ENCODE measurements at regions not wholly inside any gene's neighbourhood (a gene's known extent, or its start where the extent isn't known, plus 50 kb on each side); places are given as distances from the start of the nearest gene placed in this dataset.
A peak's percentile ranks its signal among the peaks of the same experiment; 100 is the strongest.
"Not testable (repeated sequence)": the region's sequence is repeated elsewhere in the genome, so short reads cannot be mapped to it uniquely, and the experiment has no call there.

DNA sequence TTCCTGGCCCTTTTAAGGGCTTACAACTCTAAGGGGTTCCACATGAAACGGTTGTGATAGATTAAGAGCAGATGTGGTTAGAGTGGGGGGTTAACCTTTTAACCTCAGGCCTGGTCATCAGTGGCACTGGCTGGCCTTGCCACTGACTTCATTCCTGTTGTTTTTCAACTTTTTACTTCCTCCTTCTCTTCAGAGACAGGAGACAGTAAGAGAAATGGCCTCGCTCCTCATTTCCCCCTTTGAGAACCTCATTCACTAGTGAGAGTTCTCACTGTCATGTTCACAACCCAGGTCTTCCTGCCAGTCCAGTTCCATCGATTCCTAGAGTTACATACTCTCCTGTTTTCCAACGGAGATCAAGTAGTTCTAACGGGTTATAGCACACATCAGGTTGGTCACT is 101.6 kb upstream of the SLC1A4 start:
- CTCF ChIA-PET = no interaction called here
- POLR2A ChIA-PET = no interaction called here

DNA sequence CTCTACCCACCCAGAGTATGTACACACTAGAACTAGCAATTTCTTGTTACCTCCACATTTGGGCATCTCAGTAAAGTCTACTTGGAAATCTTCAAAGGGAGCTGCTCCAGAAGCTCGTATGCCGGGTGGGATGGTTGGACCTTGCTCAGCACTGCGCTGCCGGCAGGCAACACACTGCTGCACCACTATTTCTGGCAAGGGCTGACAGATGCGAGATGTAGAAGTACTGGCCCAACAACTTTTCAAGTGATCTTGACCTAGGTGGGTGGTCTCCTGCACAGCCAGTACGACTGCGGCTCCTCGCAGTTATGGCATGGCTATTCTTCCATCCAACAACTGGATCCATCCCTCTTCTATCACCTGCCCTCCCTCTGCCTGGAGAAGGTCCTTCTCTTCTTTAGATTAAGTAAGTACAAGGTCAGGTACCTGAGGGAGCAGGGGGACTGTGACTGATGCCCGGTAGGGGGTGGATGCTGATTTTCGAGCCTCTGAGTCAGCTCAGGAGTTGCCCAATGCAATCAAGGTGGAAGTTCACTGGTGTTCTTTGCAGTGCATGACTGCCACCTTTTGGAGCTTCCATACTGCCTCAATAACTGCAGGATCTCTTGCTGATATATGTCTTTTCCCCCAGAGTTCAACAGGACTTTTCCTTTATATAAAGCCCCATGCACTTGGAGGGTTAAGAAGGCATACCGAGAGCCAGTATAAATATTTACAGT is 100.4 kb upstream of the SLC1A4 start:
- Histone ChIP-seq H3K4me3 (ENCODE audit: low read length) (no peak overlapping the region), H3K4me1 (ENCODE audit: control insufficient read depth in 2 of 2, insufficient read depth in 2 of 2, low read length in 2 of 2) (no peaks in the 10 kb centered on the region), H3K36me3 (ENCODE audit: control insufficient read depth in 2 of 3, insufficient read depth in 3 of 3, low read length in 3 of 3) (no peaks in the 10 kb centered on the region), H3K9me3 (ENCODE audit: control insufficient read depth in 2 of 3, low read length in 3 of 3) (no peaks in the 10 kb centered on the region), H3K27me3 (ENCODE audit: control insufficient read depth in 2 of 2, insufficient read depth in 2 of 2, low read length in 2 of 2) (no peaks in the 10 kb centered on the region), H3K27ac (ENCODE audit: low read depth, low read length) (no peak overlapping the region)
- intact Hi-C loops (cut with micrococcal nuclease) = no loop called here
- no peaks in the 10 kb centered on the region for H3K4me1 Mint-ChIP-seq
- H3K9me3 Mint-ChIP-seq = peaks cover 0 to 9% (median 0%) of the 10 kb centered on the region in 11 donors
- peaks cover 0 to 7% (median 2%) of the 10 kb centered on the region in 5 donors for H3K36me3 Mint-ChIP-seq
- ATAC-seq (no peak), DNase-seq (no peak)
- H3K27me3 Mint-ChIP-seq = peaks cover 6 to 18% (median 11%) of the 10 kb centered on the region in 5 donors
- ChIA-PET POLR2A (no interaction called here), CTCF (no interaction called here)
- H3K4me3 Mint-ChIP-seq = no peak overlapping the region
- H3K27ac Mint-ChIP-seq = no peak overlapping the region

More for the DNA sequence above, 101.6 kb upstream of the SLC1A4 start:
- DNase-seq = no peak
- peaks cover 0 to 9% (median 0%) of the 10 kb centered on the region in 11 donors for H3K9me3 Mint-ChIP-seq
- no peaks in the 10 kb centered on the region for H3K4me1 Mint-ChIP-seq
- peaks cover 6 to 14% (median 6%) of the 10 kb centered on the region in 5 donors for H3K27me3 Mint-ChIP-seq
- intact Hi-C loops (cut with micrococcal nuclease) = no loop called here
- H3K9me3 ChIP-seq (ENCODE audit: control insufficient read depth in 2 of 3, low read length in 3 of 3) = no peaks in the 10 kb centered on the region
- no peak for ATAC-seq
- no peak overlapping the region for H3K4me3 ChIP-seq (ENCODE audit: low read length)
- H3K27ac Mint-ChIP-seq = no peak overlapping the region
- peaks cover 0 to 7% (median 2%) of the 10 kb centered on the region in 5 donors for H3K36me3 Mint-ChIP-seq
- no peak overlapping the region for H3K4me3 Mint-ChIP-seq
- no peaks in the 10 kb centered on the region for H3K36me3 ChIP-seq (ENCODE audit: control insufficient read depth in 2 of 3, insufficient read depth in 3 of 3, low read length in 3 of 3)
- H3K27ac ChIP-seq (ENCODE audit: low read depth, low read length) = no peak overlapping the region
- no peaks in the 10 kb centered on the region for H3K4me1 ChIP-seq (ENCODE audit: control insufficient read depth in 2 of 2, insufficient read depth in 2 of 2, low read length in 2 of 2)
- no peaks in the 10 kb centered on the region for H3K27me3 ChIP-seq (ENCODE audit: control insufficient read depth in 2 of 2, insufficient read depth in 2 of 2, low read length in 2 of 2)

DNA sequence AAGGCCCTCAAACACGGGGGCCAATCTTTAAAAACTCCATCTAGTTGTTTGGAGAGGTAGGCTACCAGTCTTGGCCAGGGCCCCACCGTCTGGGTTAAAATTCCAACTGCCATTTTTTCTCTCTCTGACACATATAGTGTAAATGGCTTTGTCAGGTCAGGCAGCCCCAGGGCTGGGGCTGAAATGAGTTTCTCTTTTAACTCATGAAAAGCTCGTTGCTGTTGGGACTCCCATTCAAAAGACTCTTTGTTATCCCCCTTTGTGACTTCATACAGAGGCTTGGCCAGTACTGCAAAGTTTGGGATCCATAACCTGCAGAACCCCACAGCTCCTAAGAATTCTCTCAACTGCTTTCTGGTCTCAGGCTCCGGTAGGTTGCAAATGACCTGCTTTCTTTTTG is 99.4 kb upstream of the SLC1A4 start:
- Histone ChIP-seq H3K4me1 (ENCODE audit: control insufficient read depth in 2 of 2, insufficient read depth in 2 of 2, low read length in 2 of 2) (no peaks in the 10 kb centered on the region), H3K9me3 (ENCODE audit: control insufficient read depth in 2 of 3, low read length in 3 of 3) (no peaks in the 10 kb centered on the region), H3K27me3 (ENCODE audit: control insufficient read depth in 2 of 2, insufficient read depth in 2 of 2, low read length in 2 of 2) (no peaks in the 10 kb centered on the region), H3K36me3 (ENCODE audit: control insufficient read depth in 2 of 3, insufficient read depth in 3 of 3, low read length in 3 of 3) (no peaks in the 10 kb centered on the region), H3K27ac (ENCODE audit: low read depth, low read length) (no peak overlapping the region), H3K4me3 (ENCODE audit: low read length) (no peak overlapping the region)
- no peak overlapping the region for H3K4me3 Mint-ChIP-seq
- ATAC-seq (no peak), DNase-seq (no peak)
- intact Hi-C loops (cut with micrococcal nuclease) = no loop called here
- H3K36me3 Mint-ChIP-seq = peaks cover 0 to 7% (median 2%) of the 10 kb centered on the region in 5 donors
- H3K27me3 Mint-ChIP-seq = peaks cover 6 to 25% (median 11%) of the 10 kb centered on the region in 5 donors
- no peaks in the 10 kb centered on the region for H3K4me1 Mint-ChIP-seq
- ChIA-PET CTCF (no interaction called here), POLR2A (no interaction called here)
- H3K9me3 Mint-ChIP-seq = peaks cover 0 to 9% (median 0%) of the 10 kb centered on the region in 11 donors
- no peak overlapping the region for H3K27ac Mint-ChIP-seq

DNA sequence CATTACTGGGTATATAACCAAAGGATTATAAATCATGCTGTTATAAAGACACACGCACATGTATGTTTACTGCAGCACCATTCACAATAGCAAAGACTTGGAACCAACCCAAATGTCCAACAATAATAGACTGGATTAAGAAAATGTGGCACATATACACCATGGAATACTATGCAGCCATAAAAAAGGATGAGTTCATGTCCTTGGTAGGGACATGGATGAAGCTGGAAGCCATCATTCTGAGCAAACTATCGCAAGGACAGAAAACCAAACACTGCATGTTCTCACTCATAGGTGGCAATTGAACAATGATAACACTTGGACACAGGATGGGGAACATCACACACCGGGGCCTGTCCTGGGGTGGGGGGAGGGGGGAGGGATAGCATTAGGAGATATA is 92.6 kb upstream of the SLC1A4 start:
- DNase-seq; H3K9me3 ChIP-seq (ENCODE audit: control insufficient read depth in 2 of 3, low read length in 3 of 3); H3K27me3 ChIP-seq (ENCODE audit: control insufficient read depth in 2 of 2, insufficient read depth in 2 of 2, low read length in 2 of 2); H3K4me1 Mint-ChIP-seq; ATAC-seq; H3K4me3 Mint-ChIP-seq; H3K27ac ChIP-seq (ENCODE audit: low read depth, low read length); H3K36me3 ChIP-seq (ENCODE audit: control insufficient read depth in 2 of 3, insufficient read depth in 3 of 3, low read length in 3 of 3); H3K4me3 ChIP-seq (ENCODE audit: low read length); CTCF ChIA-PET; H3K27ac Mint-ChIP-seq; H3K36me3 Mint-ChIP-seq; intact Hi-C loops (cut with micrococcal nuclease); POLR2A ChIA-PET; H3K4me1 ChIP-seq (ENCODE audit: control insufficient read depth in 2 of 2, insufficient read depth in 2 of 2, low read length in 2 of 2): not testable (repeated sequence)
- Mint-ChIP-seq H3K27me3 (peaks cover 6 to 38% (median 11%) of the 10 kb centered on the region in 5 donors), H3K9me3 (peaks cover 0 to 13% (median 0%) of the 10 kb centered on the region in 11 donors)

DNA sequence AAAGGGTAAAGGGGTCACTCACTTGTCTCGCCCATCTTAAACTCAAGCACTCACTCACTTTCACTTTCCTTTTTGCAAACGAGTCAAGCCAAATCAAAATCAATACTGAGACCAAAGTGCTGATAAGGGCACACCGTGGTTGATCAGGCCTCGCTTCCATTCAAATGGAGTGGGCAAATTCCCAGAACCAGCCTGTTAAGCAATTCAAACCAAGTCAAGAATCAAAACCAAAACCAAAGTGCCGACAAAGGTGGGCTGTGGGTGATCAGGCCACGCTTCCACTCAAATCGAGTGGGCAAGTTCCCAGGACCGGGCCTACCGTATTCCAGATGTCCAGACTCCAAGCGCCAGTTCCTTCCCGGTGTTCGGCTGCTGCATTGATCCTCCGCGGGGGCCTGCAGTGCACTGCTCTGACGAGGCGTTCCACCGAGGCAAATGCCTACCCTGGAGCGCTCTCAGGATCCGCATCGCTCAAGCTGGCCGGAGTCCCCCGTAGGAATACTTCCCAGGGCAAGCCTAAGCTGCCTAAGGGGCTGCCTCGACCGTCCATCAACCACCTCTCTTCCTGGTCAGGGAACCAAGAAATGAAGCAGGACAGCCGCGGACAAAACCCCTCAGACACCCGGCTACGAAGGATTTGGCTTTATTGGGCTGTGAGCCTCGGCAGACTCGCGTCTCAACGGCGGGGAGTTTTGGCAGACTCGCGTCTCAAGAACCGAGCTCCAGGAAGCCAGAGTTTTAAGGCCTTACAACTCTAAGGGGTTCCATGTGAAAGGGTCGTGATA is 89.9 kb upstream of the SLC1A4 start:
- H3K36me3 ChIP-seq (ENCODE audit: control insufficient read depth in 2 of 3, insufficient read depth in 3 of 3, low read length in 3 of 3) = no peaks in the 10 kb centered on the region
- no peaks in the 10 kb centered on the region for H3K27me3 ChIP-seq (ENCODE audit: control insufficient read depth in 2 of 2, insufficient read depth in 2 of 2, low read length in 2 of 2)
- DNase-seq (no peak), ATAC-seq (no peak)
- H3K27ac ChIP-seq (ENCODE audit: low read depth, low read length) = no peak overlapping the region
- Mint-ChIP-seq H3K36me3 (peaks cover 0 to 4% (median 0%) of the 10 kb centered on the region in 5 donors), H3K27me3 (peaks cover 6 to 28% (median 12%) of the 10 kb centered on the region in 5 donors), H3K9me3 (peaks cover 0 to 13% (median 0%) of the 10 kb centered on the region in 11 donors), H3K4me3 (no peak overlapping the region), H3K27ac (peak overlapping the region in 1 of 9 donors; percentile 38), H3K4me1 (peaks cover 0 to 9% (median 5%) of the 10 kb centered on the region in 7 donors)
- intact Hi-C loops (cut with micrococcal nuclease) = no loop called here
- POLR2A ChIA-PET = interaction anchor here (0.6 kb wide), 1 partner anchor 165 kb away, joined by 3 read pairs; no protein-coding TSS in a partner anchor
- no peaks in the 10 kb centered on the region for H3K4me1 ChIP-seq (ENCODE audit: control insufficient read depth in 2 of 2, insufficient read depth in 2 of 2, low read length in 2 of 2)
- CTCF ChIA-PET = no interaction called here
- H3K4me3 ChIP-seq (ENCODE audit: low read length) = no peak overlapping the region
- H3K9me3 ChIP-seq (ENCODE audit: control insufficient read depth in 2 of 3, low read length in 3 of 3) = no peaks in the 10 kb centered on the region

DNA sequence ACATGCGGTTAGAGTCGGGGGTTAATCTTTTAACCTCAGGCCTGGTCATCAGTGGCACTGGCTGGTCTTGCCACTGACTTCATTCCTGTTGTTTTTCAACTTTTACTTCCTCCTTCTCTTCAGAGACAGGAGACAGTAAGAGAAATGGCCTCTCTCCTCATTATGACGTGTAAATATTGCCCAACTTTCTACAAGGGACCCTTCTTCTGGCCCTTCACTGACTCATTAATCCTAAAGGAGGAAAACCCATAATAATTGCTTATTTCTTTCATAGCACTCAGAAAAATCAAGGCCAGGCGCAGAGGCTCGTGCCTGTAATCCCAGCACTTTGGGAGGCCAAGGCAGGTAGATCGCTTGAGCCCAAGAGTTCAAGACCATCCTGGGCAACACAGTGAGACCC is 89.3 kb upstream of the SLC1A4 start:
- H3K4me3 Mint-ChIP-seq; H3K9me3 ChIP-seq (ENCODE audit: control insufficient read depth in 2 of 3, low read length in 3 of 3); intact Hi-C loops (cut with micrococcal nuclease); H3K36me3 Mint-ChIP-seq; H3K27me3 ChIP-seq (ENCODE audit: control insufficient read depth in 2 of 2, insufficient read depth in 2 of 2, low read length in 2 of 2); CTCF ChIA-PET; H3K4me1 ChIP-seq (ENCODE audit: control insufficient read depth in 2 of 2, insufficient read depth in 2 of 2, low read length in 2 of 2); H3K4me1 Mint-ChIP-seq; H3K27ac ChIP-seq (ENCODE audit: low read depth, low read length); H3K27ac Mint-ChIP-seq; POLR2A ChIA-PET; DNase-seq; H3K36me3 ChIP-seq (ENCODE audit: control insufficient read depth in 2 of 3, insufficient read depth in 3 of 3, low read length in 3 of 3); H3K4me3 ChIP-seq (ENCODE audit: low read length): not testable (repeated sequence)
- Mint-ChIP-seq H3K9me3 (peaks cover 0 to 13% (median 0%) of the 10 kb centered on the region in 11 donors), H3K27me3 (peaks cover 6 to 26% (median 12%) of the 10 kb centered on the region in 5 donors)
- ATAC-seq = peak; percentile 24

Data from naive thymus-derived CD4-positive, alpha-beta T cell (primary cell).